ENCODE measurements at regions not wholly inside any gene's neighbourhood (a gene's known extent, or its start where the extent isn't known, plus 50 kb on each side); places are given as distances from the start of the nearest gene placed in this dataset.

DNA sequence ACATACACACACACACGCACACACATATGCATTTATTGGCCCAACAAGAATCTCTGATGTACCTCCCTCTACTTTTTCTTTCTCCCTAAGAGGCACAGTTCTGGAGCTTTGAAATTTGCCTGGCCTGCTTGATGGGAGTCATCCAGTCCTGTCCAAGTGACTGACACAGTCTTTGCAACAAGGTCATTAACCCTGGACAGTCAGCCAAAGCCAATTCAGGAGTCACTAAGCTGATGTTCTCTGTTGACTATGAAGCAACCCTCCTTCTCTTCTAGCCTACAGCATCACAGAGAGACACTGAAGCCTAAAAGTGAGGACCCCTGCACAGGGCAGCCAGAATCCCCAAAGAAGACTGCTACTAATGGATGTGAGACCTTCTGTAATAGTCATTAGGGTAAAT, 123.1 kb downstream of the HHIPL2 start:
- Histone ChIP-seq H3K4me3 (ENCODE audit: low read length) (no peak overlapping the region), H3K79me2 (ENCODE audit: low read length) (no peaks in the 10 kb centered on the region), H3K9ac (ENCODE audit: low read length) (no peak overlapping the region), H3K36me3 (replicated peaks; ENCODE audit: low read depth, low read length) (no peaks in the 10 kb centered on the region), H2AFZ (ENCODE audit: low read depth, low read length) (no peak overlapping the region), H4K20me1 (ENCODE audit: insufficient read depth, low read length) (no peaks in the 10 kb centered on the region), H3K4me1 (ENCODE audit: low read length) (no peaks in the 10 kb centered on the region), H3K9me3 (ENCODE audit: insufficient read depth, low read length) (no peaks in the 10 kb centered on the region), H3K27me3 (ENCODE audit: low read depth, low read length) (no peaks in the 10 kb centered on the region), H3K4me2 (ENCODE audit: low read length) (no peak overlapping the region), H3K27ac (ENCODE audit: low read length) (no peak overlapping the region)
- no peak for TF ChIP-seq EZH2phosphoT487 (IDR thresholded peaks at IDR 0.05; ENCODE audit: low read depth)
- no peak for TF ChIP-seq CTCF (IDR thresholded peaks at IDR 0.05; ENCODE audit: low read depth, low read length)

DNA sequence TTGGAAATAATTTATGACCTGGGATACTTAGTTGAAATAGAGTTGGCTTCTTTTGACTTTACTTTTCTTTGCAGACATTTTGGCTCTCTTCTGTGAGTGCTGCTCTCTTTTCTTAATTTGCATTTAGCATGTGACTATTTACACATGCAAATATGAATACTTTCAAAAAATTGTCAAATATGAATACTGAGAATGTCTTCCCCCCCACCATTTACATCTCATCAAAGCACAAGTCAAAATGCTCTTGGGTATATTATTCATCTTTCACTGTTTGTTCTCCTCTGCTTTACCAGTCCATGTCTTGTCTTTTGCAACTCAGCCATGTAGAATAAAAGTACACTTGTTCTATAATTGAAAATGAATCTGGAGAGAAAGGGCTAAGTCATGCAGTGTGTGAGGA, 126.5 kb downstream of the HHIPL2 start:
- Histone ChIP-seq H3K36me3 (replicated peaks; ENCODE audit: low read depth, low read length) (no peaks in the 10 kb centered on the region), H3K79me2 (ENCODE audit: low read length) (no peaks in the 10 kb centered on the region), H3K9me3 (ENCODE audit: insufficient read depth, low read length) (no peaks in the 10 kb centered on the region), H3K4me1 (ENCODE audit: low read length) (peaks cover 6% of the 10 kb centered on the region), H3K27ac (ENCODE audit: low read length) (no peak overlapping the region), H2AFZ (ENCODE audit: low read depth, low read length) (no peak overlapping the region), H3K4me2 (ENCODE audit: low read length) (no peak overlapping the region), H3K4me3 (ENCODE audit: low read length) (no peak overlapping the region), H3K9ac (ENCODE audit: low read length) (no peak overlapping the region), H4K20me1 (ENCODE audit: insufficient read depth, low read length) (no peaks in the 10 kb centered on the region), H3K27me3 (ENCODE audit: low read depth, low read length) (no peaks in the 10 kb centered on the region)
- TF ChIP-seq CTCF (IDR thresholded peaks at IDR 0.05; ENCODE audit: low read depth, low read length) (no peak), EZH2phosphoT487 (IDR thresholded peaks at IDR 0.05; ENCODE audit: low read depth) (no peak)

DNA sequence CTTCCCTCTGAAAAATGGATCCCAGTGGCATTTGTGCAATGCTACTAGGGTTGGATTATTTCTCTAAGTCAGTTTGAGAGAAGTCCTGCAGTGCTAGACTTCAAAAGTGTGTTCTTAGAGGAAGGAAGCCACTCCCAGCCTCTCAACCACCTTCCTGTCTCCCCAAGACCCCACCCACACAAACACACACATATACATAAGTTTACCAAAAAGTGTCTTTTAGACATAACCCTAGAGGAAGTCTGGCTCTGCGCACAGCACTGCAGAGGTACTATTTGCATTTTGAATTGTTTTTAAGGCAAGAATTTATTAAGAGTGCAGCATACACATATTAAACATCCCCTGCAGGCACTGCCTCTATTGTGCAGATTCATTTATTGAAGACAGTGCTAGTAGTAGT, 127.3 kb downstream of the HHIPL2 start:
- peaks cover 6% of the 10 kb centered on the region for H3K4me1 ChIP-seq (ENCODE audit: low read length)
- H3K9me3 ChIP-seq (ENCODE audit: insufficient read depth, low read length): no peaks in the 10 kb centered on the region
- H3K36me3 ChIP-seq (replicated peaks; ENCODE audit: low read depth, low read length): no peaks in the 10 kb centered on the region
- H3K9ac ChIP-seq (ENCODE audit: low read length): no peak overlapping the region
- no peak overlapping the region for H3K4me2 ChIP-seq (ENCODE audit: low read length)
- TF ChIP-seq EZH2phosphoT487 (IDR thresholded peaks at IDR 0.05; ENCODE audit: low read depth): no peak
- TF ChIP-seq CTCF (IDR thresholded peaks at IDR 0.05; ENCODE audit: low read depth, low read length): no peak
- H4K20me1 ChIP-seq (ENCODE audit: insufficient read depth, low read length): no peaks in the 10 kb centered on the region
- no peak overlapping the region for H3K27ac ChIP-seq (ENCODE audit: low read length)
- no peaks in the 10 kb centered on the region for H3K27me3 ChIP-seq (ENCODE audit: low read depth, low read length)
- no peak overlapping the region for H3K4me3 ChIP-seq (ENCODE audit: low read length)
- H2AFZ ChIP-seq (ENCODE audit: low read depth, low read length): no peak overlapping the region
- no peaks in the 10 kb centered on the region for H3K79me2 ChIP-seq (ENCODE audit: low read length)

- Histone ChIP-seq H3K4me2 (ENCODE audit: low read length) (no peak overlapping the region), H3K36me3 (replicated peaks; ENCODE audit: low read depth, low read length) (no peaks in the 10 kb centered on the region), H3K27me3 (ENCODE audit: low read depth, low read length) (0 out of 2 replicates have a peak, but pooled peaks cover 3% of the 10 kb centered on the region), H3K27ac (ENCODE audit: low read length) (no peak overlapping the region), H4K20me1 (ENCODE audit: insufficient read depth, low read length) (no peaks in the 10 kb centered on the region), H2AFZ (ENCODE audit: low read depth, low read length) (no peak overlapping the region), H3K9ac (ENCODE audit: low read length) (no peak overlapping the region), H3K4me1 (ENCODE audit: low read length) (peaks cover 6% of the 10 kb centered on the region), H3K4me3 (ENCODE audit: low read length) (no peak overlapping the region), H3K79me2 (ENCODE audit: low read length) (no peaks in the 10 kb centered on the region), H3K9me3 (ENCODE audit: insufficient read depth, low read length) (no peaks in the 10 kb centered on the region)
- no peak for TF ChIP-seq EZH2phosphoT487 (IDR thresholded peaks at IDR 0.05; ENCODE audit: low read depth)
- no peak for TF ChIP-seq CTCF (IDR thresholded peaks at IDR 0.05; ENCODE audit: low read depth, low read length)
Observed at GRCh38 chr1:222418654-222419053, 129.2 kb downstream of the HHIPL2 start.
